D721Med (cell line): ENCODE measurements at regions not wholly inside any gene's neighbourhood (a gene's known extent, or its start where the extent isn't known, plus 50 kb on each side); places are given as distances from the start of the nearest gene placed in this dataset.

Experiments used
- DNase-seq: peaks from one replicate; pipeline ENCODE4 v3.0.0; 2011; ENCODE audit warnings: low spot score; ENCODE audit not compliant: insufficient read length
- FAIRE-seq: peaks from 2 replicates; lab custom pipeline; 2011; peaks lifted over from hg19 to GRCh38; lab: Jason Lieb, UNC
- TF ChIP-seq, protein P1 (sequence below): IDR thresholded peaks from 2 replicates; pipeline ENCODE4 v1.5.1; 2012; ENCODE audit warnings: mild to moderate bottlenecking, control low read depth; ENCODE audit not compliant: insufficient read depth; ENCODE audit errors: missing control alignments

DNA sequence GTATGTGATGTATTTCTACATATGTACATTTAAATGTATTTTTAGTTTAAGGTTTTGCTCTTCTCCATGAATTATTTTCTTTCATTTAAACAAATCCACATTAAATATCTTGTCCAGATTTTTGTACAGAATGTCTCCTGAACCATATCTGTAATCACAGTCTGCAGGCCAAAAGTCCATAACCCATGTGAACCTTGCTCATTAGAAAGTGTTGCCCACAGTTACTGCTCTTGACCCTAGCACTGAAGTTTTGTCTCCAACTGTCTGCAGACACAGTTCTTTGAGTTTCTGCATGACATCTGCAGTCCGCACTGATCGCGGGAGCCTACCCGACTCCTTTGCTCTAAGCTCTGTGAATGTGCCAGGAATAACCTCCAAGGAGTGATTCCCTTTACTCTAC is 626.2 kb upstream of the SLC10A2 start:
- TF ChIP-seq, protein P1, sequence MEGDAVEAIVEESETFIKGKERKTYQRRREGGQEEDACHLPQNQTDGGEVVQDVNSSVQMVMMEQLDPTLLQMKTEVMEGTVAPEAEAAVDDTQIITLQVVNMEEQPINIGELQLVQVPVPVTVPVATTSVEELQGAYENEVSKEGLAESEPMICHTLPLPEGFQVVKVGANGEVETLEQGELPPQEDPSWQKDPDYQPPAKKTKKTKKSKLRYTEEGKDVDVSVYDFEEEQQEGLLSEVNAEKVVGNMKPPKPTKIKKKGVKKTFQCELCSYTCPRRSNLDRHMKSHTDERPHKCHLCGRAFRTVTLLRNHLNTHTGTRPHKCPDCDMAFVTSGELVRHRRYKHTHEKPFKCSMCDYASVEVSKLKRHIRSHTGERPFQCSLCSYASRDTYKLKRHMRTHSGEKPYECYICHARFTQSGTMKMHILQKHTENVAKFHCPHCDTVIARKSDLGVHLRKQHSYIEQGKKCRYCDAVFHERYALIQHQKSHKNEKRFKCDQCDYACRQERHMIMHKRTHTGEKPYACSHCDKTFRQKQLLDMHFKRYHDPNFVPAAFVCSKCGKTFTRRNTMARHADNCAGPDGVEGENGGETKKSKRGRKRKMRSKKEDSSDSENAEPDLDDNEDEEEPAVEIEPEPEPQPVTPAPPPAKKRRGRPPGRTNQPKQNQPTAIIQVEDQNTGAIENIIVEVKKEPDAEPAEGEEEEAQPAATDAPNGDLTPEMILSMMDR: no peak
- FAIRE-seq (no peak), DNase-seq (no peak)

DNA sequence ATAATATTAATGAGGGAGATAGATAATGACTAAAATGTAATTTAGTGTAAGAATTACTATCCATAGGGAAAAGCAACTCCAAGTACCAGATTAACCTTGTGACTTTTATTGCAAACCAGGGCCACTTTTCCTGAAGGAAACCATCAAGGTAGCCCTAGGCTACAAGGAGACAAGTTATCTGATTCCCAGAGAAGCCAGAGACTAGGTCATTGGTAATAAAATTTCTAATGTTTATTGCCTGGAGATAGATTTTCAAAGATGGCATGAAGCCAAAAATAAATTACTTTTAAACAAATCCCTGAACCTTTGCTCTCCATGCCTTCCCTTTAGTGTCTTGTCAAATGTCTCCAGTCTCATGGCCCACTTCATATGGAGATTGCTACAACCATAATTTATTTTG is 610.1 kb upstream of the SLC10A2 start:
- TF ChIP-seq, protein P1: no peak
- DNase-seq (no peak), FAIRE-seq (no peak)

DNA sequence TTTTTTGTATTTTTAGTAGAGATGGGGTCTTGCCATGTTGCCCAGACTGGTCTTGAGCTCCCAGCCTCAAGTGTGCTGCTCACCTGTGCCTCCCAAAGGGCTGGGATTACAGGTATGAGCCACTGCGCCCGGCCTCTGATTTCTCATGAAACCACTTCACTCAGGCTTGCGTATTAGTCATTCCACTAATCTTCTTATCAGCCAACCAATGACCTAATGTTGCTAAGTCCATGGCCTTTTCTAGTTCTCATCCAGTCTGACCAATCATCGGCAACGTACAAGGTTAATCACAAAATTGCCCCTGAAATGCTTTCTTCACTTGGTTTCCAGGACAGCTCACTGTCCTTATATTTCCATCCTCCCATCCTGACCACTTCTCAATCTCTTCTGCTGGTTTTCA is 605.3 kb upstream of the SLC10A2 start:
- no peak for FAIRE-seq
- no peak for DNase-seq
- TF ChIP-seq, protein P1: no peak

DNA sequence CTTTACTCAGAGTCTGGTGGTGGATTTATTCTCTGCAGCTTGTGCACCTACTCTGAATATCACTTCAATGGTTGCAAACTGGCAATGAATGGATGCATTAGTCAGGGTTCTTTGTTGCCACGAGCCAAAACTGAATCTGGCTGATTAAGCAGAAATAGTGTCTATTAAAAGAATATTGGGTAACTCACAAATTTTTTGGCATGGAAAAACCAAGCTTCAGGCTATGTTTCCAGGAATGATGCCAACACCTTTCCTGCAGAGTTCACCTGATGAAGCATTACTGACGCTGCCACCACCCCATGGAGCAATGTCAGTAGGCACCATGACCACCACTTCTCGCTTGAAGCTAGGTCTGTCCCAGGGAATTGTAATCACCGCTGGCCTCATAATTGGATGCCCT is 597.8 kb upstream of the SLC10A2 start:
- DNase-seq (no peak), FAIRE-seq (no peak)
- TF ChIP-seq, protein P1: no peak

DNA sequence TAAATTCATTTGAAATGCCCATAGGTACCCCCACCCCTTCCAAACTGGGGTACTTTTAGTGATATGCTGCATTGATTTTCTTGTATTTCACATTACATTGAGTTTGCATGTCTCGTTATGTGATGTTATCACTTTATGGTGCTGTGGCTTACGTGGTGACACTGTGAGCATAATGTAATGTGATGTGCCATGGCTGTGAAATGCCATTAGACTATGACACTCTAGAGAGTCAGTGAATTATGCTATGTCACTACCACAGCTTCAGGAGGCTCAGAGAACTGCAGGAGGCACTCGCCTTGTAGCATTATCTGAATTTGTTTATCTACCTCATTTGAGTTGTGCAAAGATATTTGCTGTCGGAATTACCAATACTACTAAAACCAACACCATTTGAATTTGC is 590.1 kb upstream of the SLC10A2 start:
- FAIRE-seq (no peak), DNase-seq (no peak)
- TF ChIP-seq, protein P1: no peak

DNA sequence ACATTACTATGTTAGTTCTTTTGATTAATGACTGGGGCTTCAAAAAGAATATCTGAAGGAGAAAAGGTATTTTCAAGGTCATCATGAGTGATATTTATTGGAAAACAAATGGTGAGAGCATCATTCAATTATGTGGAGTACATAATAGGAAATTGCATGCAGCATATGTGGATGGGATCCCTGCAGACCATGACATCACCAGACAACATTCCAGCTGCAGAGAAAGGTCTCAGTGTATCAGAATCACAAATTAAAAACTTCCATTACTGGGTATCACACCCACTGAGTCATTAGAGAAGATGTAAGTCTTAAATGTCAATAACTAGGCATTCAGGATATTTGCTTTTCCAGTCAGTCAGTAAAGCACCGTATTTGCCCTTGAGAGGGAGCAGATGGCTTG is 574.4 kb upstream of the SLC10A2 start:
- FAIRE-seq: no peak

DNA sequence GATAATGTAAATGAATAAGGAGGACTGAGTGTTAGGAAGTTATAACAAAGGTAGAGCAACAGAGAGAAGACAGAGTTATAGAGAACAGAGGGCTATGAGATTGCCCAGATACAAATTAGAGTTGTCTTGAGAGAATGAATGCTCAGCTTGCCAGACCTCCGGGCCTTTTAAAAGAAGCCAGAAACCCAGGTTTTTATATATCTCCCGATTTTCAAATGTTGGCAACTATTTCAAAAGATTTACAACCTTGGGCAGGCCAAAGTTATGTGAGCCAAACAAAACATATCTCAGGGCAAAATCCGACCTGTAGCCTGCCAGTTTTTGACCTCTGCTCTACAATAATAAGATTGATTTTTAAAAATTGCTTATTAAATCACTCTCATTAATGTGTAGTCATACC is 573.1 kb upstream of the SLC10A2 start:
- TF ChIP-seq, protein P1: no peak
- FAIRE-seq (no peak), DNase-seq (no peak)

More for the DNA sequence above, 574.4 kb upstream of the SLC10A2 start:
- no peak for DNase-seq
- TF ChIP-seq, protein P1: no peak
